Spleen (tissue), 11 donors: ENCODE measurements at regions not wholly inside any gene's neighbourhood (a gene's known extent, or its start where the extent isn't known, plus 50 kb on each side); places are given as distances from the start of the nearest gene placed in this dataset.

Experiments used
- DNase-seq: peaks from one replicate; pipeline ENCODE4 v3.0.0-alpha.2; 2020
- H3K27ac ChIP-seq, 8 donors: fragments of 200-600 bp; sonication (generic) in 7 of 8; 1 replicate in 4 of 8; 2 replicates in 4 of 8; pipeline versions ENCODE4 v1.5.0 to v1.8.0; 2016 to 2021; ENCODE audit warnings: inconsistent platforms in 4 of 8, mild to moderate bottlenecking in 4 of 8, moderate library complexity in 1 of 8
- H3K27me3 ChIP-seq, 7 donors: fragments of 200-600 bp; sonication (generic) in 6 of 7; replicated peaks in 1 of 7; 1 replicate in 4 of 7; 2 replicates in 3 of 7; pipeline versions ENCODE4 v1.5.0 to v1.8.0; 2016 to 2021; ENCODE audit warnings: inconsistent platforms in 3 of 7, mild to moderate bottlenecking in 1 of 7
- H3K36me3 ChIP-seq, 6 donors: fragments of 200-600 bp; sonication (generic) in 5 of 6; 1 replicate in 4 of 6; 2 replicates in 2 of 6; pipeline versions ENCODE4 v1.5.0 to v1.8.0; 2016 to 2021; ENCODE audit warnings: inconsistent platforms in 2 of 6
- H3K4me1 ChIP-seq, 6 donors: fragments of 200-600 bp; sonication (generic) in 5 of 6; 1 replicate in 3 of 6; 2 replicates in 3 of 6; pipeline versions ENCODE4 v1.5.0 to v1.8.0; 2016 to 2021; ENCODE audit warnings: inconsistent platforms in 3 of 6
- H3K4me3 ChIP-seq, 8 donors: fragments of 200-600 bp; sonication (generic) in 7 of 8; 1 replicate in 4 of 8; 2 replicates in 4 of 8; pipeline versions ENCODE4 v1.5.0 to v1.8.0; 2016 to 2021; ENCODE audit warnings: inconsistent platforms in 4 of 8, mild to moderate bottlenecking in 4 of 8, moderate library complexity in 2 of 8
- H3K9me3 ChIP-seq, 8 donors: fragments of 200-600 bp; sonication (generic) in 7 of 8; 1 replicate in 4 of 8; 2 replicates in 4 of 8; pipeline versions ENCODE4 v1.5.0 to v1.8.0; 2016 to 2021; ENCODE audit warnings: inconsistent platforms in 4 of 8
- POLR2A ChIP-seq, 3 donors: fragments of 450-650 bp; IDR thresholded peaks; one replicate each; pipeline ENCODE4 v1.5.1; 2017; ENCODE audit warnings: antibody characterized with exemption in 3 of 3, mild to moderate bottlenecking in 1 of 3
- POLR2AphosphoS5 ChIP-seq, 3 donors: sonication (generic); formaldehyde crosslinking; IDR thresholded peaks; one replicate each; pipeline ENCODE4 v1.5.1; 2017; ENCODE audit warnings: antibody characterized with exemption in 3 of 3
- WGBS, 5 donors: extraction: QIAGEN DNeasy Blood & Tissue Kit in 3 of 5; methylation state at CpG; one replicate each; pipeline versions ENCODE4 v1.1.5 to v1.1.7; 2013 to 2018; 5-methylcytosine and 5-hydroxymethylcytosine counted together
- intact Hi-C: fragments of 100-400 bp; cut with DNase I; formaldehyde crosslinking; loops from one replicate; pipeline ENCODE4 v1.15.0; 2023; ENCODE audit warnings: low total_unique reads
- TF ChIP-seq, protein P1 (sequence below), 11 experiments: fragments of 200-600 bp in 7 of 11; fragments of 450-650 bp in 4 of 11; sonication (generic) in 4 of 11; IDR thresholded peaks in 8 of 11; conservative IDR thresholded peaks in 3 of 11; 1 replicate in 7 of 11; 2 replicates in 4 of 11; pipeline versions ENCODE4 v1.4.0 to v1.8.0; 2016 to 2021; ENCODE audit warnings: antibody characterized with exemption in 11 of 11, inconsistent platforms in 4 of 11, mild to moderate bottlenecking in 1 of 11
- donor health status: healthy with polysubstance abuse.
- donor health status: DM: no; HTN: no; CAD: no; lungs with moderate emphysema.
- donor health status: DM: no; HTN: no; CAD: no.
- donor health status: Bipolar disorder and iron deficiency.
- donor health status: healthy.
- donor health status: DM: no; HTN: no; CAD: no.
- donor health status: DM: yes; HTN: yes; CAD: no.

DNA sequence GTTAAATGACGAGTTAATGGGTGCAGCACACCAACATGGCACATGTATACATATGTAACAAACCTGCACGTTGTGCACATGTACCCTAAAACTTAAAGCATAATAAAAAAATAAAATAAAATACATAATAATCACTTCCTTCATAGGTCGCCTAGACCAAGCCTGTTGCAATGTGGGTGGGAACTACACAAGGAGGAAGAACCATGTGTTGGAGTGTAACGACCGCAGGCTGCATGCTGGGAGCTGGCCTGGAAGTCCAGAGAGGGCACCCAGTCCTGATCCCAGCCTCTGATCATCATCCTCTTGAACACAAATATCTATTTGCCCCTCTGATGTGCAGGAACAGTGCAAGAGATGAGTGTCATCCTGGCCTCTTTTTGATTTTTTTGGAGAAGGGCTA is 224.7 kb upstream of the ASIC2 start:
- Histone ChIP-seq H3K27ac (no peak overlapping the region), H3K36me3 (no peaks in the 10 kb centered on the region), H3K9me3 (peaks cover 0 to 5% (median 0%) of the 10 kb centered on the region in 8 donors), H3K4me3 (no peak overlapping the region), H3K4me1 (no peaks in the 10 kb centered on the region), H3K27me3 (peaks cover 0 to 16% (median 0%) of the 10 kb centered on the region in 7 donors)
- intact Hi-C loops, result no loop called here
- WGBS, 5 donors, result 42 to 60% (median 48%) methylated on average over 4 to 5 of the region's 5 CpGs
- DNase-seq, result no peak
- no peak for TF ChIP-seq POLR2AphosphoS5 (IDR thresholded peaks at IDR 0.05)
- TF ChIP-seq POLR2A (IDR thresholded peaks at IDR 0.05), result no peak
- TF ChIP-seq, protein P1, sequence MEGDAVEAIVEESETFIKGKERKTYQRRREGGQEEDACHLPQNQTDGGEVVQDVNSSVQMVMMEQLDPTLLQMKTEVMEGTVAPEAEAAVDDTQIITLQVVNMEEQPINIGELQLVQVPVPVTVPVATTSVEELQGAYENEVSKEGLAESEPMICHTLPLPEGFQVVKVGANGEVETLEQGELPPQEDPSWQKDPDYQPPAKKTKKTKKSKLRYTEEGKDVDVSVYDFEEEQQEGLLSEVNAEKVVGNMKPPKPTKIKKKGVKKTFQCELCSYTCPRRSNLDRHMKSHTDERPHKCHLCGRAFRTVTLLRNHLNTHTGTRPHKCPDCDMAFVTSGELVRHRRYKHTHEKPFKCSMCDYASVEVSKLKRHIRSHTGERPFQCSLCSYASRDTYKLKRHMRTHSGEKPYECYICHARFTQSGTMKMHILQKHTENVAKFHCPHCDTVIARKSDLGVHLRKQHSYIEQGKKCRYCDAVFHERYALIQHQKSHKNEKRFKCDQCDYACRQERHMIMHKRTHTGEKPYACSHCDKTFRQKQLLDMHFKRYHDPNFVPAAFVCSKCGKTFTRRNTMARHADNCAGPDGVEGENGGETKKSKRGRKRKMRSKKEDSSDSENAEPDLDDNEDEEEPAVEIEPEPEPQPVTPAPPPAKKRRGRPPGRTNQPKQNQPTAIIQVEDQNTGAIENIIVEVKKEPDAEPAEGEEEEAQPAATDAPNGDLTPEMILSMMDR (IDR thresholded peaks at IDR 0.05 in 8 of 11, conservative IDR thresholded peaks at IDR 0.05 in 3 of 11), result no peak

DNA sequence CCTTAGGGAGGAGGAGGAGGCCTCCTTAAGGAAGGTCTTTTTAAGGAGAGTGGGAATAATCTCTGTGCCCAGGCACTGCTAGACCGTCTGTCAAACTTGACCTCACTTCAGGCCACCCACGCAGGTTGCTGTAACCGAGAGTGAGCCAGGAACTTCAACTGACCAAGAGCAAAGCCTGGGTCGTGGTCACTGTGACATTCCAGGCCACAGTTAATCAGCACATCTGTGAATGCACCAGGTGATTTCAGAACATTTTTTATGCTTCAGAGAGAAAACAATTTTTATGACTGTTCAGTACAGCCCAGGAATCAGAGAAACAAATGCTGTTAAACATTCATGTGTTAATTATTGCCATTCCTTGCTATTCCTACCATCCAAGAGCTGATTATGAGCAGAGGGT is 226.6 kb upstream of the ASIC2 start:
- Histone ChIP-seq H3K4me3 (no peak overlapping the region), H3K4me1 (no peaks in the 10 kb centered on the region), H3K36me3 (no peaks in the 10 kb centered on the region), H3K27me3 (peaks cover 0 to 16% (median 0%) of the 10 kb centered on the region in 7 donors), H3K27ac (no peak overlapping the region), H3K9me3 (no peaks in the 10 kb centered on the region)
- intact Hi-C loops, result loop anchor here (10.0 kb wide), 1 partner anchor 65 kb away; no protein-coding TSS in a partner anchor
- TF ChIP-seq, protein P1 (IDR thresholded peaks at IDR 0.05 in 8 of 11, conservative IDR thresholded peaks at IDR 0.05 in 3 of 11), result no peak
- TF ChIP-seq POLR2A (IDR thresholded peaks at IDR 0.05), result no peak
- TF ChIP-seq POLR2AphosphoS5 (IDR thresholded peaks at IDR 0.05), result no peak
- no peak for DNase-seq
- 45 to 77% (median 71%) methylated on average over 4 of the region's 4 CpGs for WGBS, 5 donors

DNA sequence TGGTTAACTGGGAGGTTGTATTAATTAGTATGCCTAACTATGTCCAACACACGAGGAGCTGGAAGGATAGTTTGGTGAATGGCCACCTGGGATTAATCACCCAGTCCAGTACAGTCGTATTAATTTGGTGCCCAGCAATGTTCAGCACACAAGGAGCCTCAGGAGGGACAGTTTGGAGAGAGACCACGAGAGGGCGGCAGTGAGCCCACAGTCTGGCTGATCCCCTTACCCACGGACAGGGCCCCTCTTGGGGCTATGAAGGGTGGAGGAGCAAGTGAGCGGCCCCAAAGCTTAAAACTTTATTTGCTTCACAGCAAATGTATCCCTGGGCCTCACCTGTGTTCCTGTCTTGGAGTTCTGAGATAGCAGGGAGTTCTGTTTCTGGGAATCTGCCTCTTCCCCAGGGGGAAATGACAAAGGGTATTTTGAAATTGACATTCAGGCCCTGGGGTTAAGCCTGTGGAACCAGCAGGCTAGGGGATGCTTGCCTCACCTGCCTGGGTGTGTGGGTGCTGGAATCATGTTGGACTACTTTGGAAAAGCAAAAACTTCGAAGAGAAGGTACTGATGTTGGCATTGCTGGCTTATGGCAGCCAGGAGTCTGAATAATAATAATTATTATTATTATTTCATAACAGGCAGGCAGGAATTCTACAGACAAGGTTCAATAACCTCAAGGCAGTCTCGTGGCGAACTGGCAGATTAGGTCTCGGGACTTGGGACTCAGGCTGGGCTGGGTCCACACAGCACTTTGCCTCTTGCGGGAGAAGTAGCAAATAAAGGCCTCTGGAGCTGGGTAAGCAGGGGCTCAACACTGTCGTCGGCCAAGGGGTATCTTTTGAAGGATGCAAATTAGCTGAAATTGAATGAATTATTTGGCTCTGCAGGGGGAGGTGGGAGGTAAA is 227.6 kb upstream of the ASIC2 start:
- Histone ChIP-seq H3K4me3 (no peak overlapping the region), H3K9me3 (no peaks in the 10 kb centered on the region), H3K36me3 (no peaks in the 10 kb centered on the region), H3K27ac (no peak overlapping the region), H3K27me3 (peaks cover 0 to 16% (median 0%) of the 10 kb centered on the region in 7 donors), H3K4me1 (no peaks in the 10 kb centered on the region)
- intact Hi-C loops, result loop anchor here (10.0 kb wide), 1 partner anchor 64 kb away; no protein-coding TSS in a partner anchor
- DNase-seq, result no peak
- TF ChIP-seq POLR2AphosphoS5 (IDR thresholded peaks at IDR 0.05), result no peak
- TF ChIP-seq, protein P1 (IDR thresholded peaks at IDR 0.05 in 8 of 11, conservative IDR thresholded peaks at IDR 0.05 in 3 of 11), result peak; percentile 8 to 71 (median 47)
- WGBS, 5 donors, result 48 to 54% (median 51%) methylated on average over 13 of the region's 13 CpGs

DNA sequence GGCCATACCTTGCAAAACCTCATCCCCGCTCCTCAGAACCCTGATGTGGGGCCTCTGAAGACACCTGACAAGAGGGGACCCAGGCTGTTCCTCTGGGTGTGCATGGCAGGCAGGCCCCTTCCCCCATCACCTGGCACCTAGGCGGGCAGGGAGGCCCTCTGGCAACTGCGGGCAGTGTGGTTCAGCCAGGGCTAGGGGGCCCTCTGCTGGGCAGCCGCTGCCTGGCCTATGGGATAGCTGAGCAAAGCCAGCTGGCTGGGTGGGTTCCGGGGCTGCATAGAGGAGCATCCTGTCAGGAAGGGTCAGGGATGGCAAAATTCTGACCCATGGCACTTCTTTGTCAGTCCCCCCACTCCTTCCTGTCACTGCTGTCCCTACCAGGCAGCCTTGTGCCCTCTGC is 228.7 kb upstream of the ASIC2 start:
- WGBS, 5 donors, result 52 to 80% (median 61%) methylated on average over 2 to 5 of the region's 5 CpGs
- Histone ChIP-seq H3K36me3 (no peaks in the 10 kb centered on the region), H3K9me3 (peaks cover 0 to 2% (median under 1%) of the 10 kb centered on the region in 8 donors), H3K27ac (no peak overlapping the region), H3K4me3 (no peak overlapping the region), H3K4me1 (no peaks in the 10 kb centered on the region), H3K27me3 (peaks cover 0 to 23% (median 0%) of the 10 kb centered on the region in 7 donors)
- intact Hi-C loops, result loop anchor here (10.0 kb wide), 1 partner anchor 63 kb away; no protein-coding TSS in a partner anchor
- no peak for TF ChIP-seq POLR2AphosphoS5 (IDR thresholded peaks at IDR 0.05)
- TF ChIP-seq POLR2A (IDR thresholded peaks at IDR 0.05), result no peak
- TF ChIP-seq, protein P1 (IDR thresholded peaks at IDR 0.05 in 8 of 11, conservative IDR thresholded peaks at IDR 0.05 in 3 of 11), result peak in 2 of 11 experiments; percentile 18 to 25
- no peak for DNase-seq
